HFFc6 (cell line): ENCODE measurements at regions not wholly inside any gene's neighbourhood (a gene's known extent, or its start where the extent isn't known, plus 50 kb on each side); places are given as distances from the start of the nearest gene placed in this dataset.

Source experiments
- DNase-seq: peaks from one replicate; pipeline ENCODE4 v3.0.0-alpha.2; 2018
- H3K27ac Mint-ChIP-seq: 2 replicates; pipeline ENCODE4 v1.8.0; 2020; ENCODE audit warnings: mild to moderate bottlenecking, mixed read lengths
- H3K27me3 Mint-ChIP-seq: 2 replicates; pipeline ENCODE4 v1.8.0; 2021; ENCODE audit warnings: mild to moderate bottlenecking, moderate library complexity, mixed read lengths; ENCODE audit not compliant: insufficient read depth
- H3K36me3 Mint-ChIP-seq: 2 replicates; pipeline ENCODE4 v1.8.0; 2021; ENCODE audit warnings: low read depth, mixed read lengths
- H3K4me1 Mint-ChIP-seq: 2 replicates; pipeline ENCODE4 v1.8.0; 2020; ENCODE audit warnings: low read depth, mixed read lengths
- H3K4me3 Mint-ChIP-seq: 2 replicates; pipeline ENCODE4 v1.8.0; 2020; ENCODE audit warnings: mild to moderate bottlenecking, moderate library complexity, mixed read lengths
- H3K9me3 Mint-ChIP-seq: 2 replicates; pipeline ENCODE4 v1.8.0; 2020; ENCODE audit warnings: mild to moderate bottlenecking, mixed read lengths
- CTCF ChIP-seq: fragments of 200-600 bp; sonication (generic); IDR thresholded peaks from 2 replicates; pipeline ENCODE4 v1.5.0; 2021; ENCODE audit warnings: antibody characterized with exemption, mild to moderate bottlenecking

- H3K27ac Mint-ChIP-seq, result no peak overlapping the region
- H3K4me1 Mint-ChIP-seq, result no peaks in the 10 kb centered on the region
- no peaks in the 10 kb centered on the region; the same call in 1 of the 2 replicates for H3K36me3 Mint-ChIP-seq
- H3K9me3 Mint-ChIP-seq, result no peaks in the 10 kb centered on the region
- no peak for DNase-seq
- peaks cover 1% of the 10 kb centered on the region for H3K27me3 Mint-ChIP-seq
- H3K4me3 Mint-ChIP-seq, result no peak overlapping the region
- TF ChIP-seq CTCF, result no peak
Measured at GRCh38 chr18:57258131-57258777, 94.1 kb upstream of the ST8SIA3 start.

- no peak overlapping the region for H3K4me3 Mint-ChIP-seq
- no peak overlapping the region for H3K27ac Mint-ChIP-seq
- no peaks in the 10 kb centered on the region for H3K9me3 Mint-ChIP-seq
- H3K27me3 Mint-ChIP-seq, result no peaks in the 10 kb centered on the region
- H3K36me3 Mint-ChIP-seq, result no peaks in the 10 kb centered on the region
- no peaks in the 10 kb centered on the region for H3K4me1 Mint-ChIP-seq
- no peak for TF ChIP-seq CTCF
- no peak for DNase-seq
Measured at GRCh38 chr18:57267368-57267925, 84.9 kb upstream of the ST8SIA3 start.

GRCh38 chr18:57269756-57270155 is 82.6 kb upstream of the ST8SIA3 start:
- Mint-ChIP-seq H3K36me3 (no peaks in the 10 kb centered on the region), H3K4me3 (no peak overlapping the region), H3K27ac (no peak overlapping the region), H3K27me3 (peaks cover 9% of the 10 kb centered on the region), H3K9me3 (no peaks in the 10 kb centered on the region), H3K4me1 (no peaks in the 10 kb centered on the region)
- no peak for TF ChIP-seq CTCF
- DNase-seq, result no peak

- H3K4me1 Mint-ChIP-seq, result no peaks in the 10 kb centered on the region
- DNase-seq, result no peak
- TF ChIP-seq CTCF, result no peak
- H3K4me3 Mint-ChIP-seq, result no peak overlapping the region
- H3K27me3 Mint-ChIP-seq, result peaks cover 9% of the 10 kb centered on the region
- H3K9me3 Mint-ChIP-seq, result no peaks in the 10 kb centered on the region
- H3K36me3 Mint-ChIP-seq, result no peaks in the 10 kb centered on the region
- no peak overlapping the region for H3K27ac Mint-ChIP-seq
Measured at GRCh38 chr18:57270156-57270555, 82.2 kb upstream of the ST8SIA3 start.

- no peak overlapping the region for H3K4me3 Mint-ChIP-seq
- peaks cover 9% of the 10 kb centered on the region for H3K27me3 Mint-ChIP-seq
- no peaks in the 10 kb centered on the region for H3K36me3 Mint-ChIP-seq
- TF ChIP-seq CTCF, result no peak
- H3K4me1 Mint-ChIP-seq, result no peaks in the 10 kb centered on the region
- H3K9me3 Mint-ChIP-seq, result no peaks in the 10 kb centered on the region
- DNase-seq, result no peak
- H3K27ac Mint-ChIP-seq, result no peak overlapping the region
Measured at GRCh38 chr18:57273194-57273593, 79.2 kb upstream of the ST8SIA3 start.
